ENCODE measurements at regions not wholly inside any gene's neighbourhood (a gene's known extent, or its start where the extent isn't known, plus 50 kb on each side); places are given as distances from the start of the nearest gene placed in this dataset.

- no peak for DNase-seq
These were observed 517.7 kb upstream of the WWC1 start for GRCh38 chr5:167773668-167774301.

- no peak for DNase-seq
These were observed 513.7 kb upstream of the WWC1 start for GRCh38 chr5:167777746-167778145.

GRCh38 chr5:167778228-167778627 lies 513.2 kb upstream of the WWC1 start:
- DNase-seq: no peak

- DNase-seq: no peak
These were observed 511.8 kb upstream of the WWC1 start for GRCh38 chr5:167779644-167780043.

- no peak for DNase-seq
These were observed 511.3 kb upstream of the WWC1 start for GRCh38 chr5:167780177-167780576.

GRCh38 chr5:167783145-167783817 lies 508.2 kb upstream of the WWC1 start:
- no peak for DNase-seq

GRCh38 chr5:167785106-167785505 lies 506.3 kb upstream of the WWC1 start:
- no peak for DNase-seq

- DNase-seq: no peak
These were observed 505.5 kb upstream of the WWC1 start for GRCh38 chr5:167785901-167786300.

- no peak for DNase-seq
These were observed 504.4 kb upstream of the WWC1 start for GRCh38 chr5:167786871-167787578.

GRCh38 chr5:167790045-167790444 lies 501.4 kb upstream of the WWC1 start:
- DNase-seq: no peak

- DNase-seq: no peak
These were observed 500.8 kb upstream of the WWC1 start for GRCh38 chr5:167790462-167791260.

- no peak for DNase-seq
These were observed 498.9 kb upstream of the WWC1 start for GRCh38 chr5:167792514-167792913.

- DNase-seq: no peak
These were observed 497.7 kb upstream of the WWC1 start for GRCh38 chr5:167793700-167794099.

- no peak for DNase-seq
These were observed 497.3 kb upstream of the WWC1 start for GRCh38 chr5:167794121-167794520.

GRCh38 chr5:167796672-167797071 lies 494.8 kb upstream of the WWC1 start:
- DNase-seq: no peak

GRCh38 chr5:167797933-167798332 lies 493.5 kb upstream of the WWC1 start:
- DNase-seq: no peak

- DNase-seq: no peak
These were observed 493.0 kb upstream of the WWC1 start for GRCh38 chr5:167798448-167798847.

GRCh38 chr5:167800427-167800826 lies 491.0 kb upstream of the WWC1 start:
- no peak for DNase-seq

- DNase-seq: no peak
These were observed 489.4 kb upstream of the WWC1 start for GRCh38 chr5:167801999-167802398.

GRCh38 chr5:167802755-167803431 lies 488.6 kb upstream of the WWC1 start:
- no peak for DNase-seq

GRCh38 chr5:167804512-167805220 lies 486.8 kb upstream of the WWC1 start:
- DNase-seq: no peak

GRCh38 chr5:167810573-167810972 lies 480.9 kb upstream of the WWC1 start:
- DNase-seq: no peak

All from T-helper 2 cell (primary cell).